HAP-1 (cell line): ENCODE measurements at regions not wholly inside any gene's neighbourhood (a gene's known extent, or its start where the extent isn't known, plus 50 kb on each side); places are given as distances from the start of the nearest gene placed in this dataset.
"Not testable (repeated sequence)": the region's sequence is repeated elsewhere in the genome, so short reads cannot be mapped to it uniquely, and the experiment has no call there.

Source experiments
- DNase-seq, 2 experiments: peaks; one replicate each; pipeline ENCODE4 v3.0.0-alpha.2; 2016 to 2020; ENCODE audit warnings: low spot score in 2 of 2
- H3K27me3 ChIP-seq: fragments of 250-450 bp; sonication (Bioruptor Pico); 2 replicates; pipeline ENCODE4 v1.5.1; 2020; ENCODE audit warnings: low read depth, mild to moderate bottlenecking, moderate library complexity
- H3K36me3 ChIP-seq: fragments of 250-450 bp; sonication (Bioruptor Pico); replicated peaks from 2 replicates; pipeline ENCODE4 v1.5.1; 2020; ENCODE audit warnings: mild to moderate bottlenecking
- H3K4me1 ChIP-seq: fragments of 250-450 bp; sonication (Bioruptor Pico); 2 replicates; pipeline ENCODE4 v1.5.1; 2020; ENCODE audit warnings: mild to moderate bottlenecking
- H3K4me3 ChIP-seq: fragments of 250-450 bp; sonication (Bioruptor Pico); 2 replicates; pipeline ENCODE4 v1.5.1; 2020; ENCODE audit warnings: mild to moderate bottlenecking, moderate library complexity
- H3K9me3 ChIP-seq: fragments of 250-450 bp; sonication (Bioruptor Pico); 2 replicates; pipeline ENCODE4 v1.5.1; 2020; ENCODE audit warnings: mild to moderate bottlenecking, moderate library complexity
- in situ Hi-C: fragments of 300-500 bp; cut with MboI; formaldehyde crosslinking; loops from 3 replicates; pipeline ENCODE4 v1.14.3; 2020; ENCODE audit warnings: low sequenced_read_pairs, inconsistent platforms, mixed read lengths

DNA sequence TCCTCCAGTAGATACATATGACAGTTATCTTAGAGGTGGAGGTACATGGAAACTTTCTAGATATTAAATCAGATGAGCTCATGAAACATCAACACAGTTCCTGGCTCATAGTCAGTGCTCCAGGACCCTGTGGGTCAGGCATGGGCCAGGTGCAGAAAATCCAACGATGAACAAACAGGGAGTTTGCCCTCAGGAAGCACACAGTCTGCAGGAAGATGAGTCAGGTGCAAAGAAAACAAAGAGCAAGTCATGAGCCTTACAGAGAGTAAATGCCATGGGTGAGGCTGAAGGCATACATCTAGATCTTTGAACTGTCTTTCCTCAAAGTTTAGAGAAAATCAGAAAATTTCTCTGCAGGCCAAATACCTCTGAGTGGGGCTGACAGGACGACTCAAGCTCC lies 184.2 kb upstream of the TPM1 start:
- DNase-seq: no peak
- H3K4me3 ChIP-seq: no peak overlapping the region

DNA sequence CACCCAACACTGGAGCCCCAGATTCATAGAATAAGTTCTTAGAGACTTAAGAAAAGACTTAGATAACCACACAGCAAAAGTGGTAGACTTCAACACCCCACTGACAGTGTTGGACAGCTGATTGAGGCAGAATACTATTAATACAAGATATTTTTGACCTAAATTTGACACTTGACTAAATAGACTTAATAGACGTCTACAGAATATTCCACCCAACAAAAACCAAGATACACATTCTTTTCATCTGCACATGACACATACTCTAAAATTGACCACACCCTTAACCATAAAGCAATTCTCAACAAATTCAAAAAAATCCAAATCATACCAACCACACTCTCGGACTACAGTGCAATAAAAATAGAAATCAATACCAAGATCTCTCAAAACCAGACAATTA lies 179.8 kb upstream of the TPM1 start:
- no peak for DNase-seq
- Histone ChIP-seq H3K4me3 (no peak overlapping the region), H3K4me1 (0 out of 2 replicates have a peak, but pooled peaks cover 3% of the 10 kb centered on the region), H3K9me3 (no peaks in the 10 kb centered on the region), H3K36me3 (no peaks in the 10 kb centered on the region), H3K27me3 (no peaks in the 10 kb centered on the region; the same call in 1 of the 2 replicates)
- in situ Hi-C loops: no loop called here

More for the DNA sequence above, 184.2 kb upstream of the TPM1 start:
- H3K9me3 ChIP-seq: no peaks in the 10 kb centered on the region
- no peaks in the 10 kb centered on the region for H3K27me3 ChIP-seq
- H3K36me3 ChIP-seq: no peaks in the 10 kb centered on the region
- 0 out of 2 replicates have a peak, but pooled peaks cover 3% of the 10 kb centered on the region for H3K4me1 ChIP-seq
- in situ Hi-C loops: no loop called here

DNA sequence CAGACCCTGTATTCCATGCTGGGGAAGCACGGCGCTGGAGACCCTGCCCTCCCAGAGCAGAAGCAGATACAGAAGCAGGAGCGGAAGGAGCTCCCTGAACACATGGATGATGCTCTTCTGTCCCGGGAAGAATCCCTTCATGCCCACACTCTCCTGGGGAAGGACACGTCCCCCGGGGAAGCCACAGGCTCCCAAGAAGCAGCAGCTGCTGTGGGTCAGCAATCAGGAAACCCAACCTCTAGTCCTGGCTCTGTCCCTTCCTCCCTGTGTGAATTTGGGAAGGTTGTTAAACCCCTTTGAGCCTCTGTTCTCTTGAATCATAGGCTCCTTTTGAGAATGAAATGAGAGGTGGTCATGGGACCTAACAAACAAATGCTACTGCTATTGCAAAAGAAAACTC lies 176.2 kb upstream of the TPM1 start:
- no peaks in the 10 kb centered on the region; the same call in 1 of the 2 replicates for H3K27me3 ChIP-seq
- no peak overlapping the region for H3K4me3 ChIP-seq
- no peaks in the 10 kb centered on the region for H3K36me3 ChIP-seq
- H3K9me3 ChIP-seq: no peaks in the 10 kb centered on the region
- in situ Hi-C loops: no loop called here
- no peak for DNase-seq
- H3K4me1 ChIP-seq: 0 out of 2 replicates have a peak, but pooled peaks cover 3% of the 10 kb centered on the region

DNA sequence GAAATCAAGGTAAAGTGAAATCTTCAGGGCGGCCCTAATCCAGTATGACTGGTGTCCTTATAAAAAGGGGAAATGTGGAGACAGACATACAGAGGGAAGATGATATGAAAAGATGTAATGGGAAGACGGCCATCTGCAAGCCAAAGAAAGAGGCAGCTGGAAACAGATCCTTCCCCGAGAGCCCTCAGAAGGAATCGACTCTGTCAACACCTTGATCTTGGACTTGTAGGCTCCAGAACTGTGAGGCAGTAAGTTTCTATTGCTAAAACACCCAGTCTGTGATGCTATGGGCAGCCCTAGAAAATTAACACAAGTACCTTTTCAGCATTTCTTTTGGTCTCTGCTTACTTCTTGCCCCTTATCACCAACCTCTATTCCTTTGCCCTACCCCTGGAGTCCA lies 174.7 kb upstream of the TPM1 start:
- in situ Hi-C loops: no loop called here
- no peaks in the 10 kb centered on the region; the same call in 1 of the 2 replicates for H3K27me3 ChIP-seq
- H3K9me3 ChIP-seq: no peaks in the 10 kb centered on the region
- 0 out of 2 replicates have a peak, but pooled peaks cover 1% of the 10 kb centered on the region for H3K4me1 ChIP-seq
- H3K36me3 ChIP-seq: no peaks in the 10 kb centered on the region
- DNase-seq: no peak
- H3K4me3 ChIP-seq: no peak overlapping the region

DNA sequence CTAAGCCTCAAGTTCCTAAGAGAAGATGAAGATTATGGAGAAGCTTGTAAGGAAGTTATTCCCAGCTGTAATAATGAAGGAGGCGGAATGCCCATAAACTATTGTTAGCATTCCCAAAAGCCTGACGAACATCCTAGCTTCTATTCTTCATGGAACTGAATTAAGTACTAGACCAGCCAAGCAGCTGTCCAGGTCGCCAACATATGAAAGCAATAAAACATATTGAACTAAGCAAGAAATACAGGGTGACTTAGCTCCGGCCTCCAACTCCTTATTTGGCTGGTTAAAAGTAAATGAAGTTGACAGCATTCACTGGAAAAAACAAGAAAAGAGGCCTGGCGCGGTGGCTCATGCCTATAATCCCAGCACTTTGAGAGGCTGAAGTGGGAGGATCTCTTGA lies 174.0 kb upstream of the TPM1 start:
- in situ Hi-C loops: no loop called here
- H3K36me3 ChIP-seq: no peaks in the 10 kb centered on the region
- no peaks in the 10 kb centered on the region; the same call in 1 of the 2 replicates for H3K27me3 ChIP-seq
- H3K4me3 ChIP-seq: no peak overlapping the region
- H3K9me3 ChIP-seq: no peaks in the 10 kb centered on the region
- no peaks in the 10 kb centered on the region for H3K4me1 ChIP-seq
- DNase-seq: peak in 1 of 2 experiments; percentile 36

DNA sequence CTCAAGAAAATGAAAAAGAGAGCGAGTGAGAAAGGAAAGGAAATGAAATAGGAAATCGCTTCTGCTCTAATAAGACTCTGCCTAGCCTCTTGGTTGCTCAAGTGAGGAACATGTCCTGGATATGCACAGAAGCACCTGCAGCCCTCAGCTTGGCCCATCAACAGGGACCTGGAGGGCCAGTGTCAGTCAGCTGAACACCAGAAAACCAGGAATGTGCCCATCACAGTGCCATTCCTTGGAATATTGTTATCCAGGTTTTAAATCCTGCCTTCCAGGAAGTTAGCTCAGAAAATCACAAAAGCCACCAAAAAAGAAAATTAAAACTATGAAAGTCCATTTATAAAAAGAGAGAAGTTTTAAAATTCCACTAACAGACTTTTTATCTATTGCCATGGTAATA lies 173.4 kb upstream of the TPM1 start:
- DNase-seq: no peak
- no peak overlapping the region for H3K4me3 ChIP-seq
- in situ Hi-C loops: no loop called here
- H3K27me3 ChIP-seq: no peaks in the 10 kb centered on the region; the same call in 1 of the 2 replicates
- no peaks in the 10 kb centered on the region for H3K4me1 ChIP-seq
- no peaks in the 10 kb centered on the region for H3K9me3 ChIP-seq
- no peaks in the 10 kb centered on the region for H3K36me3 ChIP-seq

DNA sequence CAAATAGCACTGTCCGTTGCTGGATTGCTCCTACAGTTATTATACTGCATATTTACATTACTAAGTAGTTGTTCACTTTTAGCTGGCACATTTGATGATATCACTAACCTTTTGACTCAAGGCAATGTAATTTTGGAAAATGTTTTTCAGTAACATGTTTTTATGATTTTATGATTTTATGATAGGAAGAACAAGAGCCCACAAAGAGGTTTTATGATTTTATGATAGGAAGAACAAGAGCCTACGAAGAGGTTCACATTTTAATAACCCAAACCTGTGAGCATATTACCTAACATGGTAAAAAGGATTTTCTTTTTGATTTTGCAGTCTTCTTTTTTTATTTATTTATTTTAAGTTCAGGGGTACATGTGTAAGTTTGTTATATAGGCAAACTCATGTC lies 172.3 kb upstream of the TPM1 start:
- Histone ChIP-seq H3K27me3 (no peaks in the 10 kb centered on the region; the same call in 1 of the 2 replicates), H3K4me3 (no peak overlapping the region), H3K9me3 (no peaks in the 10 kb centered on the region), H3K4me1 (no peaks in the 10 kb centered on the region), H3K36me3 (no peaks in the 10 kb centered on the region)
- DNase-seq: no peak
- in situ Hi-C loops: no loop called here

DNA sequence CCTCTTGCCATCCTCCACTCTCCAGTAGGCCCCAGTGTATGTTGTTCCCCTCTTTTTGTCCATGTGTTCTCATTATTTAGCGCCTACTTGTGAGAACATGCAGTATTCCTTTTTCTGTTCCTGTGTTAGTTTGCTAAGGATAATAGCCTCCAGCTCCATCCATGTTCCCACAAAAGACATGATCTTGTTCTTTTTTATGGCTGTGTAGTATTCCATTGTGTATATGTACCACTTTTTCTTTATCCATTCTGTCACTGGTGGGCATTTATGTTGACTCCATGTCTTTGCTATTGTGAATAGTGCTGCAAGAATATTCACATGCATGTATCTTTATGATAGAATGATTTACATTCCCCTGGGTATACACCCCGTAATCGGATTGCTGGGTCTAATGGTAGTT lies 171.8 kb upstream of the TPM1 start:
- H3K4me3 ChIP-seq, H3K4me1 ChIP-seq, H3K9me3 ChIP-seq, in situ Hi-C loops, H3K27me3 ChIP-seq, DNase-seq, H3K36me3 ChIP-seq: not testable (repeated sequence)

DNA sequence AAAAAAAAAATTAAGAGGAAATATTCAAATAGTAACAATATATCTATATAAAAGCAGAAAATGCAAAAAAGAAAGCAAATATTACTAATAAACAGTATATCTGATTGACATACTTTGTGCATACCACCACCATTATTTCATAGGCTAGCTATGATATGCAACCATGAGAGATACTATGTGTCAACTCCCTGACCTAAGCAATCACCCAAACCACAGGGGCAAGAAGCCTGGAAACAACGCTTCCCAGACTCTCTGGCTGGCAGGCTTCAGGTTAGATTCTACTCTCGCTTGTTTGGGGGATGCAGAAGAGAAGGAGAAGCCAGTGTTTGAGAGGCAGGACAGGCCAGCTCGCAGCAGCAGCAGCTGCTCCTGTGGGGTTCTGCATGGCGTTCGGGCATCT lies 169.3 kb upstream of the TPM1 start:
- H3K4me3 ChIP-seq: no peak overlapping the region

DNA sequence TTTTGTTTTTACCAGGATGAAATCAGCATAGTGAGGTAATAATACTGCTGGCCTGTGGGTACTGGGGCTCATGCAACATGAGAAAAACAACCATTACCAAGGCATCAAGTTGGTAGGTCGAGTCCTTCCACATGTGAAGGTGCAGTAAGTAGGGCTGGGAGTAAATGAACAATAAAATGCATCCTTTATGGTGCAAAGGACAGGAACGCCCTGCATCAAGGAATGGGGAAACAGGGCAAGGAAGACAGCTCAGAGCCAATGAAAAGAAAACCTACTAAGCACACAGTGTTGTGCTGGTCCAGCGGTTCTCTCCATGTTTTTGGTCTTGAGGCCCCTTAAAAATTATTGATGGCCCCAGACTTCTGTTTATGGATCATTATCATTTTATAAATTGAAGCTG lies 168.5 kb upstream of the TPM1 start:
- in situ Hi-C loops: no loop called here
- no peaks in the 10 kb centered on the region for H3K9me3 ChIP-seq
- no peak overlapping the region for H3K4me3 ChIP-seq
- no peaks in the 10 kb centered on the region for H3K36me3 ChIP-seq
- no peak for DNase-seq
- peaks cover 6% of the 10 kb centered on the region; the same call in 1 of the 2 replicates for H3K27me3 ChIP-seq
- H3K4me1 ChIP-seq: no peaks in the 10 kb centered on the region

More for the DNA sequence above, 169.3 kb upstream of the TPM1 start:
- DNase-seq: no peak
- H3K4me1 ChIP-seq: no peaks in the 10 kb centered on the region
- no peaks in the 10 kb centered on the region for H3K36me3 ChIP-seq
- in situ Hi-C loops: no loop called here
- H3K27me3 ChIP-seq: no peaks in the 10 kb centered on the region
- no peaks in the 10 kb centered on the region for H3K9me3 ChIP-seq

DNA sequence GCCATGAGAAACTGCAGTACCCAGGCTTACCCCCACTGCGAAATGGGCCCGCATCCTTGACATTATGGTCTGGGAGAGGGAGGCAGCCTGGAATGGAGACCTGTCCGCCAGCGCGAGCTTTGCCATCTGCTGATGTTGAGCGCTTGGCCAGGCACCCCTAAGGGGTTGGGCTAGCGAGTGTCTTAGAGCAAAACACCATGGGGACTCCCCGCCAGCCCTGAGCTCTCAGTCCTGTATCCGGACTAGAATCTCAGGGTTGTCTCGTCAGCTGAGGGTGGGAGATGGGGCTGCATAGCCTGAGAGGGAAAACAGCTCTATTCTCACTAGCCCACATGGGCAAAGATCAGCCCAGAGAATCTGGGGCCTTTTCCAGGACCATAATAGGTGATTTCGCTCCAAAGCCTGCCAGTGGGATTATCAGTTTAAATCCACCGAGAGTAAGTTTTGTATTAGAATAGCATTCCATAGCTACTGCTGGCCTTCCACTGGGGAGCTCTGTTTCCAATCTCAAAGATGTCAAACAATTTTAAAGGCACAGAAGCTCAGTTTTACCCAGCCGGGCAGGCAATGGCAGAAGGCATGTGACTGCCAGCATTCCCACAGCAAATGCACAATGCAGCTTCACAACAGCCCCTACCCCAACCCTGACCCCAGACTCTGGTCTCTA lies 167.5 kb upstream of the TPM1 start:
- no peaks in the 10 kb centered on the region for H3K9me3 ChIP-seq
- peaks cover 14% of the 10 kb centered on the region for H3K27me3 ChIP-seq
- no peak for DNase-seq
- no peak overlapping the region for H3K4me3 ChIP-seq
- no peaks in the 10 kb centered on the region for H3K36me3 ChIP-seq
- no peaks in the 10 kb centered on the region for H3K4me1 ChIP-seq
- in situ Hi-C loops: no loop called here

DNA sequence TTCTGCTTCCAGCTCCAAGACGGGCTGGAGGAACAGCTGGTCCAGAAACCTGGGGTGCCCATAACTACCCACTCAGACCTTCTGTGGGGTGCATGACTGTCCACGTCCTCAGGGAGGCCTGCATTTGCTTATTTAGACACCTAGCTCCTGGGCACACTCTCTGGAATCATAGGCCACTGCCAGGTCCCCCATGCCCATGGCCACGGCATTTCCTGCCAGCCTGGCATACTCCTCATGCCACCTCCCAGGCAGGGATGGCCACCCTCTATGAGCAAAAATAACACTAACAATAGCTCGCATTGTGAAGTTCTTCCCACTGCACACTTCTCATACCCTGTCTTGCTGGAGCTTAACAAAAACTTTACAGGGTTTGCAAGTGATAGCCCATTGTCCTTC lies 166.9 kb upstream of the TPM1 start:
- H3K4me1 ChIP-seq: peaks cover under 1% of the 10 kb centered on the region; the same call in 1 of the 2 replicates
- H3K36me3 ChIP-seq: no peaks in the 10 kb centered on the region
- no peak overlapping the region for H3K4me3 ChIP-seq
- H3K27me3 ChIP-seq: peaks cover 17% of the 10 kb centered on the region
- in situ Hi-C loops: no loop called here
- no peaks in the 10 kb centered on the region for H3K9me3 ChIP-seq
- no peak for DNase-seq

DNA sequence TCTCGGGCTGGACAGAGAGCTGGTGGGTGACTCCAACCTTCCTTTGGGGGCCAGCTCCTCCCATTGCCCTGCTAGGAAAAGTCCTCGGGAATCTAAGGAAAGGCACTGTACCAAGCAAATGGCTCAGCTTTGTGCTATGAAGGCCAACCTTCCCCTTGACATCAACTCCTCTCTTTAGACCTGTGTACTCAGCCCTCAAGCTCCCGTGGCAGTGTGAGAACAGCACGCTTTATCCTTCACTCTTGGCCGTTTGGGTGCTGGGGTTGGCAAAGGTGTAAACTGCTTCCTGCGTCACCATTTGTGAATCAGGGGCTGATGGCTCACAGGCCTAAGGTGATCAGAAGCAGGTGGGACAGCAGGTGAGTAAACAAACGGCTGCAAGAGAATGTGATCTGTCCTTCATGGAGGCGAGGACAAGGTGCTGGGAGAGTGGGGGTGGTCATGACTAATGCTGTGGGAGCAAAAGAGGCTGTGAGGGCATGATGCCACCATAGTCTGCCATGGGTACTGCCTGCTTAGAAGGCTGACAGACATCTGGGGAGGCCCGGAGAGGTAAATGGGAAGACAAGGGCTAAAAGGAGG lies 165.2 kb upstream of the TPM1 start:
- in situ Hi-C loops: no loop called here
- H3K9me3 ChIP-seq: no peaks in the 10 kb centered on the region

DNA sequence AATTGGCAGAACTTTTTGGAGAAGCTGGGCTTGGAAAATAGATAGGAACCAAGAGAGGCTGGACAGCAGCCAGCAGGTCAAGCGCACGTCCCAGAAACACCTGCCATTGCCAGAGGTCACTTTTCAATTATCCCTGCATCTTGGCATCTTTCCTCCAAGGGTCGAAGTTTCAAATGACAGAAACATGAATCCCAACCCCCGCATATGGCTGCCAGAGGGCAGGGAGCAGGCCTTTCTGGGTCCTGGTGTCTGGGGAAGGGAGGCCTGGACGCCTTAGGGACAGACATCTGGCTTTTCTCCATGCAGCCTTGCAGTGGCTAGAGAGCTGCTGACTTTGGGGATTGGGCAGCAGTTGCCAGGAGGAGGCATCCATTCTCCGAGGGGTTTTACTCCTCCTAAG lies 164.5 kb upstream of the TPM1 start:
- in situ Hi-C loops: no loop called here
- Histone ChIP-seq H3K36me3 (no peaks in the 10 kb centered on the region), H3K4me1 (peaks cover 8% of the 10 kb centered on the region), H3K9me3 (no peaks in the 10 kb centered on the region), H3K27me3 (peaks cover 20% of the 10 kb centered on the region), H3K4me3 (no peak overlapping the region)
- no peak for DNase-seq

More for the DNA sequence above, 165.2 kb upstream of the TPM1 start:
- no peak overlapping the region for H3K4me3 ChIP-seq
- no peaks in the 10 kb centered on the region for H3K36me3 ChIP-seq
- peaks cover 20% of the 10 kb centered on the region for H3K27me3 ChIP-seq
- DNase-seq: no peak
- peaks cover 8% of the 10 kb centered on the region for H3K4me1 ChIP-seq
